WTC11 (cell line): ENCODE measurements at regions not wholly inside any gene's neighbourhood (a gene's known extent, or its start where the extent isn't known, plus 50 kb on each side); places are given as distances from the start of the nearest gene placed in this dataset.

Experiments used
- ATAC-seq: fragments of 200-7000 bp; cut with Tn5 transposase; 2 replicates; pipeline ENCODE4 v1.10.0; 2021; ENCODE audit warnings: mild to moderate bottlenecking, moderate library complexity
- CTCF ChIA-PET: fragments of 300-600 bp; sonication (Branson Sonifier 250); formaldehyde crosslinking; loops from one replicate; lab custom pipeline; 2021; ENCODE audit warnings: antibody characterized with exemption; lab: Charles Lee
- POLR2A ChIA-PET: fragments of 350-600 bp; sonication (Branson Sonifier 250); formaldehyde crosslinking; loops from one replicate; lab custom pipeline; 2021; ENCODE audit warnings: antibody characterized with exemption; lab: Charles Lee
- DNase-seq: peaks from one replicate; pipeline ENCODE4 v3.0.0; 2021; ENCODE audit warnings: low spot score
- H3K27ac Mint-ChIP-seq: 2 replicates; pipeline ENCODE4 v1.8.0; 2021; ENCODE audit warnings: mixed read lengths
- H3K27me3 Mint-ChIP-seq: 2 replicates; pipeline ENCODE4 v1.8.0; 2021; ENCODE audit warnings: low read depth, mild to moderate bottlenecking, moderate library complexity, mixed read lengths
- H3K36me3 Mint-ChIP-seq: 2 replicates; pipeline ENCODE4 v1.8.0; 2021; ENCODE audit warnings: mixed read lengths
- H3K4me1 Mint-ChIP-seq: 2 replicates; pipeline ENCODE4 v1.8.0; 2022; ENCODE audit warnings: mixed read lengths
- H3K4me3 Mint-ChIP-seq: 2 replicates; pipeline ENCODE4 v1.8.0; 2021; ENCODE audit warnings: mild to moderate bottlenecking, moderate library complexity, mixed read lengths
- H3K9me3 Mint-ChIP-seq: 2 replicates; pipeline ENCODE4 v1.8.0; 2021; ENCODE audit warnings: mixed read lengths
- ATF6 ChIP-seq: sonication (generic); formaldehyde crosslinking; IDR thresholded peaks from 2 replicates; pipeline ENCODE4 v1.8.1; 2023; ENCODE audit warnings: mild to moderate bottlenecking, missing genetic modification reagents
- CREB1 ChIP-seq: sonication (generic); formaldehyde crosslinking; IDR thresholded peaks from 2 replicates; pipeline ENCODE4 v1.8.0; 2023; ENCODE audit warnings: mild to moderate bottlenecking, missing genetic modification reagents
- CREM ChIP-seq: sonication (generic); formaldehyde crosslinking; IDR thresholded peaks from 2 replicates; pipeline ENCODE4 v1.8.1; 2022; ENCODE audit warnings: mild to moderate bottlenecking, missing genetic modification reagents, moderate library complexity
- E2F5 ChIP-seq: sonication (generic); formaldehyde crosslinking; IDR thresholded peaks from 2 replicates; pipeline ENCODE4 v1.8.1; 2022; ENCODE audit warnings: mild to moderate bottlenecking, moderate library complexity, missing genetic modification reagents
- ERG ChIP-seq: fragments of 250-450 bp; sonication (Bioruptor Pico); IDR thresholded peaks from 2 replicates; pipeline ENCODE4 v1.8.0; 2021; ENCODE audit warnings: mild to moderate bottlenecking
- GABPB1 ChIP-seq: sonication (generic); formaldehyde crosslinking; IDR thresholded peaks from 2 replicates; pipeline ENCODE4 v1.8.1; 2023; ENCODE audit warnings: mild to moderate bottlenecking, missing genetic modification reagents
- GRHL2 ChIP-seq: fragments of 250-450 bp; sonication (Bioruptor Pico); IDR thresholded peaks from 2 replicates; pipeline ENCODE4 v1.8.0; 2022; ENCODE audit warnings: mild to moderate bottlenecking, moderate library complexity; ENCODE audit not compliant: insufficient replicate concordance, severe bottlenecking
- JUN ChIP-seq: sonication (generic); formaldehyde crosslinking; IDR thresholded peaks from 2 replicates; pipeline ENCODE4 v1.8.0; 2023; ENCODE audit warnings: mild to moderate bottlenecking, missing genetic modification reagents
- MLX ChIP-seq: sonication (generic); formaldehyde crosslinking; IDR thresholded peaks from 2 replicates; pipeline ENCODE4 v1.8.1; 2023; ENCODE audit warnings: mild to moderate bottlenecking, missing genetic modification reagents, moderate library complexity
- MYBL2 ChIP-seq: sonication (generic); formaldehyde crosslinking; IDR thresholded peaks from 2 replicates; pipeline ENCODE4 v1.8.1; 2023; ENCODE audit warnings: mild to moderate bottlenecking, moderate library complexity, missing genetic modification reagents
- NFE2L1 ChIP-seq: sonication (generic); formaldehyde crosslinking; IDR thresholded peaks from 2 replicates; pipeline ENCODE4 v1.8.1; 2023; ENCODE audit warnings: missing genetic modification reagents
- NR2C2 ChIP-seq: sonication (generic); formaldehyde crosslinking; IDR thresholded peaks from 2 replicates; pipeline ENCODE4 v1.8.0; 2022; ENCODE audit warnings: mild to moderate bottlenecking, missing genetic modification reagents
- SMAD4 ChIP-seq: sonication (generic); formaldehyde crosslinking; IDR thresholded peaks from 2 replicates; pipeline ENCODE4 v1.8.0; 2022; ENCODE audit warnings: mild to moderate bottlenecking, missing genetic modification reagents
- SOX15 ChIP-seq: fragments of 250-450 bp; sonication (Bioruptor Pico); IDR thresholded peaks from 2 replicates; pipeline ENCODE4 v1.9.0; 2021; ENCODE audit warnings: mild to moderate bottlenecking
- ZBTB21 ChIP-seq: sonication (generic); formaldehyde crosslinking; IDR thresholded peaks from 2 replicates; pipeline ENCODE4 v1.8.1; 2023; ENCODE audit warnings: mild to moderate bottlenecking, missing genetic modification reagents, borderline replicate concordance
- ZMAT4 ChIP-seq: fragments of 250-450 bp; sonication (Bioruptor Pico); IDR thresholded peaks from 2 replicates; pipeline ENCODE4 v1.9.0; 2021; ENCODE audit warnings: mild to moderate bottlenecking
- ZNF219 ChIP-seq: sonication (generic); formaldehyde crosslinking; IDR thresholded peaks from 2 replicates; pipeline ENCODE4 v1.8.0; 2023; ENCODE audit warnings: missing genetic modification reagents, mild to moderate bottlenecking, borderline replicate concordance
- ZNF425 ChIP-seq: fragments of 250-450 bp; sonication (Bioruptor Pico); conservative IDR thresholded peaks from 2 replicates; pipeline ENCODE4 v1.9.0; 2021; ENCODE audit warnings: mild to moderate bottlenecking

GRCh38 chr11:115706626-115707135, 202.5 kb upstream of the CADM1 start:
- Mint-ChIP-seq H3K9me3 (peaks cover 19% of the 10 kb centered on the region), H3K4me1 (peaks cover 6% of the 10 kb centered on the region), H3K4me3 (no peak overlapping the region), H3K27ac (no peak overlapping the region), H3K27me3 (peaks cover 7% of the 10 kb centered on the region; the same call in 1 of the 2 replicates), H3K36me3 (peaks cover 9% of the 10 kb centered on the region)
- ATAC-seq: no peak
- DNase-seq: no peak
- TF ChIP-seq NR2C2 (CRISPR knock-in tag): no peak
- no peak for TF ChIP-seq CREM (CRISPR knock-in tag)
- no peak for TF ChIP-seq ZNF425
- TF ChIP-seq NFE2L1 (CRISPR knock-in tag): no peak
- TF ChIP-seq MYBL2: no peak
- no peak for TF ChIP-seq GRHL2 (CRISPR knock-in tag)
- no peak for TF ChIP-seq CREB1 (CRISPR knock-in tag)
- no peak for TF ChIP-seq ATF6 (CRISPR knock-in tag)
- TF ChIP-seq JUN (CRISPR knock-in tag): no peak
- TF ChIP-seq SMAD4 (CRISPR knock-in tag): no peak
- TF ChIP-seq MLX (CRISPR knock-in tag): no peak
- no peak for TF ChIP-seq GABPB1 (CRISPR knock-in tag)
- no peak for TF ChIP-seq ZNF219 (CRISPR knock-in tag)
- TF ChIP-seq E2F5 (CRISPR knock-in tag): no peak
- CTCF ChIA-PET: no interaction called here
- POLR2A ChIA-PET: interaction anchor here (0.7 kb wide), 1 partner anchor 1151 kb away, joined by 3 read pairs; no protein-coding TSS in a partner anchor

- ATAC-seq: no peak
- peaks cover 19% of the 10 kb centered on the region for H3K9me3 Mint-ChIP-seq
- peaks cover 9% of the 10 kb centered on the region for H3K36me3 Mint-ChIP-seq
- ChIA-PET CTCF (no interaction called here), POLR2A (no interaction called here)
- H3K4me1 Mint-ChIP-seq: peaks cover 9% of the 10 kb centered on the region
- TF ChIP-seq ZBTB21 (CRISPR knock-in tag): no peak
- DNase-seq: no peak
- H3K27me3 Mint-ChIP-seq: peaks cover 7% of the 10 kb centered on the region; the same call in 1 of the 2 replicates
- no peak overlapping the region for H3K4me3 Mint-ChIP-seq
- H3K27ac Mint-ChIP-seq: no peak overlapping the region
Observed at GRCh38 chr11:115705200-115705599, 201.0 kb upstream of the CADM1 start.

GRCh38 chr11:115700981-115701875, 197.0 kb upstream of the CADM1 start:
- Mint-ChIP-seq H3K36me3 (peaks cover 9% of the 10 kb centered on the region), H3K4me3 (no peak overlapping the region), H3K4me1 (peaks cover 7% of the 10 kb centered on the region), H3K27ac (no peak overlapping the region), H3K9me3 (peaks cover 34% of the 10 kb centered on the region), H3K27me3 (peaks cover 7% of the 10 kb centered on the region; the same call in 1 of the 2 replicates)
- DNase-seq: no peak
- no peak for ATAC-seq
- TF ChIP-seq SOX15 (CRISPR knock-in tag) (no peak), ERG (no peak), ZMAT4 (CRISPR knock-in tag) (no peak)
- CTCF ChIA-PET: no interaction called here
- POLR2A ChIA-PET: no interaction called here
